ENCODE measurements at regions not wholly inside any gene's neighbourhood (a gene's known extent, or its start where the extent isn't known, plus 50 kb on each side); places are given as distances from the start of the nearest gene placed in this dataset.

- Histone ChIP-seq H3K4me3 (ENCODE audit: low read depth, low read length, poor library complexity, severe bottlenecking) (no peak overlapping the region), H3K4me1 (ENCODE audit: insufficient read depth, low read length, severe bottlenecking) (no peaks in the 10 kb centered on the region), H3K9me3 (ENCODE audit: low read length) (no peaks in the 10 kb centered on the region), H3F3A (ENCODE audit: insufficient read depth, low read length) (no peaks in the 10 kb centered on the region), H3K9ac (ENCODE audit: low read length) (no peak overlapping the region), H3K27me3 (ENCODE audit: insufficient read depth, low read length) (no peaks in the 10 kb centered on the region), H2AFZ (ENCODE audit: low read length) (no peak overlapping the region), H3K9me2 (ENCODE audit: low read depth, low read length) (no peaks in the 10 kb centered on the region), H3K36me3 (ENCODE audit: insufficient read depth, low read length) (no peaks in the 10 kb centered on the region), H3K79me2 (ENCODE audit: insufficient read depth, low read length) (no peaks in the 10 kb centered on the region), H4K20me1 (ENCODE audit: insufficient read depth, low read length) (no peaks in the 10 kb centered on the region), H3K4me2 (ENCODE audit: low read length) (no peak overlapping the region), H3K27ac (ENCODE audit: low read depth, low read length, poor library complexity, severe bottlenecking) (no peak overlapping the region)
- TF ChIP-seq CTCF (IDR thresholded peaks at IDR 0.05; ENCODE audit: low read length) (no peak), EZH2 (IDR thresholded peaks at IDR 0.05; ENCODE audit: borderline replicate concordance, low read length) (no peak)
Measured at GRCh38 chr4:33606951-33607350, 2637.4 kb downstream of the ARAP2 start.

GRCh38 chr4:33616121-33616520, 2628.2 kb downstream of the ARAP2 start:
- Histone ChIP-seq H3K4me3 (ENCODE audit: low read depth, low read length, poor library complexity, severe bottlenecking) (no peak overlapping the region), H3K27ac (ENCODE audit: low read depth, low read length, poor library complexity, severe bottlenecking) (no peak overlapping the region), H3K9ac (ENCODE audit: low read length) (no peak overlapping the region), H3K4me2 (ENCODE audit: low read length) (no peak overlapping the region), H3K79me2 (ENCODE audit: insufficient read depth, low read length) (no peaks in the 10 kb centered on the region), H4K20me1 (ENCODE audit: insufficient read depth, low read length) (no peaks in the 10 kb centered on the region), H3K27me3 (ENCODE audit: insufficient read depth, low read length) (no peaks in the 10 kb centered on the region), H3K9me2 (ENCODE audit: low read depth, low read length) (no peaks in the 10 kb centered on the region), H3K9me3 (ENCODE audit: low read length) (no peaks in the 10 kb centered on the region), H3K36me3 (ENCODE audit: insufficient read depth, low read length) (no peaks in the 10 kb centered on the region), H3F3A (ENCODE audit: insufficient read depth, low read length) (no peaks in the 10 kb centered on the region), H3K4me1 (ENCODE audit: insufficient read depth, low read length, severe bottlenecking) (no peaks in the 10 kb centered on the region), H2AFZ (ENCODE audit: low read length) (no peak overlapping the region)
- no peak for TF ChIP-seq EZH2 (IDR thresholded peaks at IDR 0.05; ENCODE audit: borderline replicate concordance, low read length)
- no peak for TF ChIP-seq CTCF (IDR thresholded peaks at IDR 0.05; ENCODE audit: low read length)

DNA sequence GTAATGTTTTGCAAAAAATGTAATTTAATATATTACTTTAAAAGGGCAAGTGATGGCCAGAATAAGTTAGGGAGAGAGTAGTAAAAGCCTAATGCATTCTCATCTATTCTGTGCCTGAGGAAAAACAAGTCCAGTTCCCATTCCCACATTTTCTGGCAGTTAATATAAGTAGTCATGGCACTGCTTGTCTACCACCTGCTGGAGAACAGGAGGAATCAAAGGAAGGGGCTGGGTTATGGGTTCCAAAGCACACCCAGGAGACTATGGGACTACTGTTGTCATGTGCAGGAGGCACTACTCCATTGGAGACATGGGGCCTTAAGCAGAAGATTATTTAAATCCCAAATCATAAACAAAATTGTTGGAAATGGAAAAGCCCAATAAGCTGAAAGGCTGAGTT, 2618.6 kb downstream of the ARAP2 start:
- Histone ChIP-seq H3F3A (ENCODE audit: insufficient read depth, low read length) (no peaks in the 10 kb centered on the region), H3K4me1 (ENCODE audit: insufficient read depth, low read length, severe bottlenecking) (no peaks in the 10 kb centered on the region), H3K27ac (ENCODE audit: low read depth, low read length, poor library complexity, severe bottlenecking) (no peak overlapping the region), H3K4me2 (ENCODE audit: low read length) (no peak overlapping the region), H3K9me3 (ENCODE audit: low read length) (no peaks in the 10 kb centered on the region), H2AFZ (ENCODE audit: low read length) (no peak overlapping the region), H3K4me3 (ENCODE audit: low read depth, low read length, poor library complexity, severe bottlenecking) (no peak overlapping the region), H3K36me3 (ENCODE audit: insufficient read depth, low read length) (no peaks in the 10 kb centered on the region), H3K27me3 (ENCODE audit: insufficient read depth, low read length) (no peaks in the 10 kb centered on the region), H4K20me1 (ENCODE audit: insufficient read depth, low read length) (no peaks in the 10 kb centered on the region), H3K9me2 (ENCODE audit: low read depth, low read length) (no peaks in the 10 kb centered on the region), H3K9ac (ENCODE audit: low read length) (no peak overlapping the region), H3K79me2 (ENCODE audit: insufficient read depth, low read length) (no peaks in the 10 kb centered on the region)
- TF ChIP-seq CTCF (IDR thresholded peaks at IDR 0.05; ENCODE audit: low read length): no peak
- TF ChIP-seq EZH2 (IDR thresholded peaks at IDR 0.05; ENCODE audit: borderline replicate concordance, low read length): no peak

All from OCI-LY1 (cell line).